Testis (tissue), 2 donors: ENCODE measurements at regions not wholly inside any gene's neighbourhood (a gene's known extent, or its start where the extent isn't known, plus 50 kb on each side); places are given as distances from the start of the nearest gene placed in this dataset.

Experiments
- CTCF ChIP-seq, 3 experiments: fragments of 450-650 bp in 2 of 3; fragments of 200-600 bp in 1 of 3; sonication (generic) in 1 of 3; IDR thresholded peaks; one replicate each; pipeline ENCODE4 v1.5.1; 2016 to 2019; ENCODE audit warnings: antibody characterized with exemption in 3 of 3, mild to moderate bottlenecking in 2 of 3, moderate library complexity in 1 of 3
- POLR2A ChIP-seq: fragments of 450-650 bp; IDR thresholded peaks from one replicate; pipeline ENCODE4 v1.6.1; 2017; ENCODE audit warnings: antibody characterized with exemption, mild to moderate bottlenecking, moderate library complexity

DNA sequence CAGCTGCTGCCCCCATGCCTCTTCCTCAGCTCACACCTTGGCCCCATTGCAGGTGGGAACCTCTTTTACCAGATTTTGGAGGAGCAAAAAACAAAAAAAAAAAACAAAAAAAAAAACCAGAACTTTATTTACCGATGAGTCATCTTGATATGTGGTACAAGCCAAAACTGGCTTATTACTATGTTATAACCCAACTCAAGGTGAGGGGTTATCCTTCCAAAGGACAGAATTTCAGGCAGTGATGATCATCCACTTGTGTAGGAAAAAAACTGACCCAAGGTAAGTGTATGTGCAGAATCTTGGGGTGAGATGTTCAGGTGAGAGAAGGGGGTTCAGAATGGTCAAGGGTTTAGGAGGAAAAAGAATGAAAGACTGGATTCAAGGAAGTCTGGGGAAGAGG, 142.6 kb upstream of the FST start:
- no peak for TF ChIP-seq CTCF (IDR thresholded peaks at IDR 0.05)
- no peak for TF ChIP-seq POLR2A
